ENCODE measurements at regions not wholly inside any gene's neighbourhood (a gene's known extent, or its start where the extent isn't known, plus 50 kb on each side); places are given as distances from the start of the nearest gene placed in this dataset.
"Not testable (repeated sequence)": the region's sequence is repeated elsewhere in the genome, so short reads cannot be mapped to it uniquely, and the experiment has no call there.

DNA sequence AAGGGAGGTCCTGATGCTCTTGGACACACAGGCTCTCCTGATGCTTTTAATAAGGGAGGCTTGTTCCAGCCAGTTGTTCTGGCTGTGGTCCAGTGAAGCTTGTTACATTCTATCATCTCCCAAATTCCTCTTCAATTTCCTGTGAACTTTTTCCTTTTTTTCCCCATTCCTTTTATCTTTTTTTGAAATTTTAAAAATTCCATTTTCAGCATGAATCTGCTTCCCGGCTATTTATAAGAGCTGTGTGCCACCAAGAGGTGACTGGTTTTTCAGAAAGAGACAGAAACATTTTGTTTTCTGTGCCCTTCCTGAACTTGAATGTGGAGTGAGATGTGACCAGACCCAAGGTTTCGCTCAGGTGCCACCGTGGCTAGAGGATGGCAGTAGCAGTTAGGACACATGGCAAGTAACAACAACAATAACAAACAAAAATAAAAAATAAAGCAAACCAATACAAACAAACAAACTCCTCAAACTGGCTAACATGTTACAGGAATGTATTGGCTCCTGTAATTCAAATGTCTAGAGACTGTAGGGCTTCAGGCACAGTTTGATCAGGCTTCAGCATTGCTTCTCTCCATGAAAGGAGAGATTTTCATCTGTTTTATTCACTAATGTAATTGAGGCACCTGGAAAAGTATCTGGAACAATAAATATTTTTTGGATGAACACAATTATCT lies 121.1 kb downstream of the BOD1 start:
- DNase-seq (ENCODE audit: low spot score): no peak

DNA sequence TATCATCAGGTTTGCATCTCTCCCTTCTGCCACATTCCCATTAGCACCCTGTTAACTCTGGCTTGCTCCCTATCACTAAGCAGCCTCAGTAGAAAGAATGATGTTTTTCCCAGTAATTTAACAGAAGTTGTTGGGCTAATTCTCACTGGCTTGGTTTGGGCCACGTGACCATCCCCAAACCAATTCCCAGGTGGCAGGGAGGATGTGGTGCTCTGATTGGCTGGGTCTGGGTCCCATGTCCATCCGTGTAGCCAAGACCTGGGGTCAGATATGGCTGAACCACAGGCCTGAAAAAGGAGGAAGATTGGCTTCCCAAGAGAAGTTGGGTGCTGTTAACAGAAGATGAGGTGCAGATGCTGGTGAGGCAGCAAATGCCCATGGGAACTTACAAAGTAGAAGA lies 122.0 kb downstream of the BOD1 start:
- no peak for DNase-seq (ENCODE audit: low spot score)

DNA sequence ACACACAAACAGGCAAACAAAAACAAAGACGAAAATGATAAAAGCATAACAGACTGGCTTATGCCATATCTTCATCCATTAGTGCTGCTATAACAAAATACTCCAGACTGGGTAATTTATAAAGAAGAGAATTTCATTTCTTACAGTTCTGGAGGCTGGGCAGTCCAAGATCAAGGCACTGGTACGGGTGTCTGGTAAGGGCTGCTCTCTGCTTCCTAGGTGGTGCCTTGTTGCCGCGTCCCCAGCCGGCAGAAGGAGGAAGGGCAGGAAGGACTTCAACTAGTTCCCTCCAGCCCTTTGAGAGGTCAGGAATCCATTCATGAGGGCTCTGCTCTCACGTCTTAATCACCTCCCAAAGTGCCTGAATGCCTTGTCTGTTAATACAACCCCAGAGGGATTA lies 122.6 kb downstream of the BOD1 start:
- DNase-seq (ENCODE audit: low spot score): no peak

DNA sequence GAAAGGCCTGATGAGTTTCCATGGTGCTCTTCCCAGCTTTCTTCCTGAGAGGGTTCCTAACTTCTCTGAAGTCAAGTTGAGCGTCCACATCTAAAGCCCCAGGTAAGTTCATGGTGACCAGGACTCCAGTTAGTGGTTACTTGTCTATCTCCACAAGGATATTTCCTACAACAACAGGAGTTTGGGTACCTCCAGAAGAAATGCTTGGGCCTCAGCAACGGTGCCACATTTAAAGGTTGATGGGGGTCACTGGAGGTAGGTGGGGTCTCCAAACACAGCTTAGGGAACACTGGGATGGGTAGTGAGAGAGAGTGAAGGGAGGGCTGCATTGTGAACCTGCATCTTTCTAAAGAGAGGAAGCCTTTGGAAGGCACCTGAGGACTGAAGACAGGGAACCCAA lies 123.4 kb downstream of the BOD1 start:
- DNase-seq (ENCODE audit: low spot score): no peak

DNA sequence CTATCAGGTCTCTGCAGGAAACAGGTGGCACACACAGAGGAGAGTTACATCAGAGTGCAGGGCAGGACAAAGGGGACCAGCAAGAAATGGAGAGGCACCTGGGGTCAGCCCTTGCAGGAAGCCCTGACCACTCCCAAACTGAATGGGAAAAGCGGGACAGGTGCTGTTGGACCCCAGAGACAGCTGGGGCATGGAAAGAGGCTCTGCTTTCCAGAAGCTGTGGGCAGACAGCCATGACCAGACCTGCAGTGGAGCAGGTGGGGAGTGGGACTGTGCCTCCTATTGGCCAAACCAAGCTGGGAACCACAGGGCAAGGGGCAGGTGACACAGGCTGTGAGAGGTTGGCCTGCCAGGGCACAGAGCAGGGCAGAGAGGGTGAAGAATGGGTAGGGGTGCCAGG lies 125.8 kb downstream of the BOD1 start:
- DNase-seq (ENCODE audit: low spot score): no peak

DNA sequence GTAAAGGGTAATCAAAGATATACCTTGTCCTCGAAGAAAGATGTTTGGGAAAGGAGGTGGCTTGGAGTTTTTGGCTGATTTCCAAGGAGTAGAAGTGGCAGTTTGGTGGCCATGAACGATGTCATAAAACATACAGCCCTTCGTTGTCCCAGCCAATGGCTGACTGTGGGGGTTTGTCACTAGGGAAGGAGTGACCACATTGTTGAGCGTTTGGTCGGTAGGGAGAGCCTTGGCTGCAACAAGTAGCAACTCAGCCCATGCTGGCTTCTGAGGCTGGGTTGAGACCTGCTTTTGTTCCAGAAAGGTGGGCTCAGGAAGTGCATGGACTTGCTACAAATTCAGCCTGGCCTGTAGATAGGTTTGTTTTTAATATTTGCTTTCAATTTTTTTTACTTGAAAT lies 128.3 kb downstream of the BOD1 start:
- no peak for DNase-seq (ENCODE audit: low spot score)

DNA sequence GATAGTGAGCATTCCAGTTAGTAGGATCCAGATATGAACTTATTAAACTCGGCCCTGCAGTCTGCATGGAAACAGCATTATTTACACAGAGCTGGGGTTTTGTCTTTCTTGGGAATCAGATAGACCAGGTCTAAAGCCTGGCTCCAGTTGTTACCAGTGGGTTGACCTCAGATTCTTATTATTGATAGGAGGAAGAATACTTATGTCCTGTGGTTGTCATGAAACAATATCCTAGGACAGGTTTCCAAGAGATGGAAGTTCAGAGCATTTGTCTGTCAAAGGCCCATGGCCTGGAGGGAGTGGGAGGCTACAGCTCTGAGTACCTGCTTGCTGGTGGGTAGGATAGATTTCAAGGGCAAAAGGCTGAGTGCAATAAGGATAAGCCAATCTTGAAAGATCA lies 129.2 kb downstream of the BOD1 start:
- no peak for DNase-seq (ENCODE audit: low spot score)

DNA sequence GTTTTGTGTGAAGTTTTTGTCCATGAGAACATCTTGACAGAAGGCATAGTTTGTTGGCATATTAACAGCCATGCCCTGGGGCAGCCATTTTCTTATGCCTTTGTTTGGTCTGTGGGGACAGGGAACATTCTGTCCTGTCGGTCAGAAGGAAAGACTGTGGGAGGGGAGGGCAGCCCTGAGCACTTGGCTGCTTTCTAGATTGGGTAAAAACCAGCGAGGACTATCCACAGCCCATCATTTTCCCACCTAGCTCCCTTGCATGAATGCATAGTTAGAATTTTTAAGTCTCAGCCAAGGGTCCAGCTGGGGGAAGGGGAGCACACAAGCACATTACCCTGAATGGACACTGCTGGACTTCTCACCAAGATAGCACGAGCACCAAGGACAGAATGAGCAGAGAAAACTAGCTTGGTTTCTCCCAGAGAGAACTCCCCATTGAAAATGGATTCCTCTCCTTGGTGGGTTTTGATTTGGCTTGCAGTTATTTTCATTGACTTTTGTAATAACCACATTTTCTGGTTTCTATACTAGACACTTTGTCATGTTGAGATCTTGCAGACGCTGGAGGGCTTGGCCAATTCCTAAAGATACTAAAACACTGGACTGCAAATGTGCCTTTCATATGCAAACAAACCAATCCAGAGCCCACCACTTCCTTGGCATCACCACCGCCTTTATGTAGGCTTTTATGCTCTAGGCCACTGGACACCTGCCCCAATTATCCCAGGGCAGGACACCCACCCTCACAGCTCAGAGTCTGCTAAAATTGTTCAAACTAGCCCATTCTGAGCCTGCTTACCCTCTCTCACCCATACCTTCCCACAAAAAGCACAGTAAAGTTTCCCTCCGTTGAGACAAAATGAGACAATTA lies 129.9 kb downstream of the BOD1 start:
- DNase-seq (ENCODE audit: low spot score): no peak

DNA sequence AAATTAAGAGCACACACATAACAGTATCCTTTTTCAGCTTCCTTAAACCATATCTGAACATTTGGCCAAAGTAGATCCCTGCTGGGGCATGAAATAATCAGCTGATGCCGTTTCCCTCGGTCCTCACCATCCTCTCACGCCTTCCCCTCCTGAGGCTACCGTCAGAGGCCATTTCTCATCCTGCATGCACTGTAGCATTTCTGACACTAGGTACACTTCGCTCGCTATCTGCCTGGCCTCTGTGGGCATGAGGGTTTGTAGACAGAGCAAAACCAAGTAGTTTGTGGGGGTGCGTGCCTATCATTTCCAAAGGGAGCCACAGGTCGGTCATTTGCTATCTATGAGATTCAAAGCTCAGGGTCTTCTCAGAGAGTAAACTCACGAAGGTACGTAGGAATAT lies 131.9 kb downstream of the BOD1 start:
- DNase-seq (ENCODE audit: low spot score): no peak

DNA sequence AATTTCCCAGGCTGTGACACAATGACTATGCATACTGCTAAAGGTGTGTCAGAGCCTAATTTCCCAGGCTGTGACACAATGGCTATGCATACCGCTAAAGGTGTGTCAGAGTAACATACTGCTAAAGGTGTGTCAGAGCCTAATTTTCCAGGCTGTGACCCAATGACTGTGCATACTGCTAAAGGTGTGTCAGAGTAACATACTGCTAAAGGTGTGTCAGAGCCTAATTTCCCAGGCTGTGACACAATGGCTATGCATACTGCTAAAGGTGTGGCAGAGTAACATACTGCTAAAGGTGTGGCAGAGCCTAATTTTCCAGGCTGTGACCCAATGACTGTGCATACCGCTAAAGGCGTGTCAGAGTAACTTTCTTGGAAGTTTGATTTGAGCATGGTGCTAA lies 132.9 kb downstream of the BOD1 start:
- DNase-seq (ENCODE audit: low spot score): not testable (repeated sequence)

DNA sequence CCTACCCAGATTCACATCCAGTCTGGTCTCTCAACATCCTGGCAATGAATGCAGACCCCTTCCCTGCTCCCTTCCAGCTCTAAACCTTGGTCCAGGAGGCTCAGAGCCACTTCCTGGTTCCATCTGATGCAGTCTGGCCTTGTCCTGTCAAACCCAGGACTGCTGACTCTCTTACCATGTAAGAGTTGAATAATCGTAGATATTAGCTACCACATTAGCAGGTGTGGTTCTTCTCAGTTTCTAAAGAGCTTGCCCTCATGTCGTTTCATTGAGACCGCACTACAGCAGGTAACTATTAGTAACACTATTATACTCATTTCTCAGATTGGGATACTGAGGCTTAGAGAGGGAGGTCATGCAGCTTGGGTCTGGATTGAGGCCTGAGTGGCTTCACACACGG lies 133.3 kb downstream of the BOD1 start:
- no peak for DNase-seq (ENCODE audit: low spot score)

DNA sequence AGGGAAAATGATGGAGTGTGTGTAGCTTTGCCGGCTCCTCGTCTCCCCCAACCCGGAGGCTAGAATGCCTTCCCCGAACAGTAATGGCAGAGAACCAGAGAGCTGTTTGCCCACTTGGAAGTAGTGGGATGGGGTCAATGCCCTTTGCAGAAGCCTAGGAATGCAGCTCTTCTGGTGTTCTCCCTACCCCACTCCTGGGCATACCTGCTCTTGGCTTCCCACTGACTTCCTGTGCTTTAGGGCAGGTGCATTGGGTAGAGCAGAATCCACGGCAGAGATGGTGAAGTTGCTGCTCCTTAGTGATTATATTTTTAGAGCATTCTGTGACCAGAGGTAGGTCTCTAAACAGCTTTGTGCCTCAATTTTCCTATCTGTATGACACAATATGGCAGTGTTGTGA lies 134.6 kb downstream of the BOD1 start:
- DNase-seq (ENCODE audit: low spot score): no peak

DNA sequence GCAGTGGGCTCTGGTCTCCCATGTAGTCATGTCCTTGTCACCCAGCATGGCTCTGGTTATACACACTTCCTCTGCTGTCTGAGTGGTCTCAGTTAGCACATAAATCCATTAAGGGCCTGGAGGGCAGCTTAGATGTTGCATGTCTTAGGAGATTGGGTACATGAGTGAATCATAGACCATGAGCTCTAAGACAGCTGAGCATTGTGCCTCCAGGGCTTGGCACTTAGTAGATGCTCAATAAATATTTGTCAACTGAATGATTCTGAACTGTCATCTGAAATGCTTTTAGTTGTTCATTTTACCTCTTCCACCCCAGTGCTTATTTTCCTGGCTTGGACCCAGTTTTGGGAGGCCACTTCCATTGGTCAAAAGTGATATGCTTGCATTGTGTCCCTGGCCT lies 135.6 kb downstream of the BOD1 start:
- no peak for DNase-seq (ENCODE audit: low spot score)

DNA sequence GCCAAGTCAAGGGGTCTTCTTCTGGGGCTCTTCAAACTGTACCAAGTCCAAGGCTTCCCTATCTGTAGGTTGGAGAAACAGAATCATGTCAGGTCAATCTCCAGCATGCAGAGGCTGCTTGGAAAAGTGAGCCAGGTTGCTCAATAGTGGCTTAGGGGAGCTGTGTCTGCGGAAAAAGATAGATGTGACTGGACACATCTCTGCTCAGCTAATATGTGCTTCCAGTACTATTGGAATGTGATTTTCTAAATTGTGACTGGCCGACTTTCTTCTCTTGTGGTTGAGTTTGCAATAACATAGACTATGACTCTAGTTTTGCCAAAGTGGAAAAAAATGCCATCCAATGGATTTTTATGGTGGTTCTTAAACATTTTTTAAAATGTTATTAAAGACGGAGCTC lies 136.7 kb downstream of the BOD1 start:
- no peak for DNase-seq (ENCODE audit: low spot score)

DNA sequence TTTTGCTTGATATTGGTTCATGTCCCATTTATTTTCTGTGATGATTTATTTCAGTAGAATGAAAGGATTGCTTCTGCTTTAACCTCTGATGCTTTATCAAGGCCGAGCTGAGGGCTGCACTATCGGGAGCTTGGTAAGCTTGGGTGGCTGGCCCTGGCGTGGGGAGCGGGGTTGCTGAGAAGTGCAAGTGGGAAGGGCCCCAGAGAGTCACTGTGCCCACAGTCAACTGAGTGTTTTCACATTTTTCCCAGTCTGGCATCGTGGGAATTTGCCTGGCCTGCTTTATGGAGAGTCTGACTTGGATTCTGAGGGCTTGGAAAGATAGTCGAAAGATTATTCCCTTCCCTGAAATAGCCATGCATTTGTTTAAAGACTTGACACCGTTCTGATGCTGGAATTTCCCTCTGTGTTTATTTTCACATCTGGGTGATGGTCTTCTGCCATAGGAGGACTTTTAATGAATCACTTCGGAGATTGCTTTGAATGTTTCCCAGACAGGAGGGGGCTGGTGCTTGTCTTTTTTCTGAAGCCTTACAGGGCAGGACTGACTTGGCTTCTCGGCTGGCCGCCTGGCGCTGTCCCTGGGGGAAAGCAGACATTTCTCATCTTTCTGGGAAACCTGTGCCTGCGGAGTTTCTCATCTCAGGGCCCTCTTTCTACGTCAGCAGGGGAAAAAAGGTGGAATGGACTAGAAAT lies 139.0 kb downstream of the BOD1 start:
- DNase-seq (ENCODE audit: low spot score): no peak

DNA sequence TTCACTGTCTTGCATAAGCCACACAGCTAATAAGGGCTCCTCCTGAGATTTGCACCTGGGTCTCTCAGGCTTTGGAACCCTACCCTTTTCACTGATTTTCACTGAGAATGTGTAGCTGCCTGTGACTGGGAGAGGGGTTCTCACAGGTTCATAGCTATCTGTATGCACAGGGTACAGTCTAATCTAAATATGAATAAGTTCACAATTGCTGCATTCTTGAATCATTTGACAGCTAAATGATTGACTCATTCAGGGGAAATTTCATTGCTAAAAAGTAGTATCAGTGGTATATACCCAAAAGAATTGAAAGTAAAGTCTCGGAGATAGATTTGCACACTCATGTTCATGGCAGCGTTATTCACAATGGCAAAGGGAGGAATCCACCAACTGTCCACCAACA lies 140.7 kb downstream of the BOD1 start:
- no peak for DNase-seq (ENCODE audit: low spot score)

DNA sequence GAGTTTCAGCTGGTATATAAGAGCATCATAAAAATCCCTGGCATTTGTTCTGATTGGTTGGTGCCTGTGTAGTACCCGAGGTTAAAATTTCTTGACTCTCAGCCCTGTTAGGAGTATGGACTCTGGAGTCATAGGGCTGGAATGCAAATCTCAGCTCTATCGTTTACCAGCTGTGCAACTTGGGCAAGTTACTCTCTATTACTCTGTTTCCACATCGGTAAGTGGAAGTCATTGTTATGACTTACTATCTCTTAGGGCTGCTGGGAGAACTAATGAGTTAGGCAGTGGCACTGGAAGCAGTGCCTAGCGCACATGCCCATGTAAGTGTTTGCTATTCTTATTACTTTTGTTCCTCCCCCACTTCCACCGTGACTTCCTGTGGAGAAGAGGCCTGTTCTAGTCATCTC lies 141.6 kb downstream of the BOD1 start:
- no peak for DNase-seq (ENCODE audit: low spot score)

DNA sequence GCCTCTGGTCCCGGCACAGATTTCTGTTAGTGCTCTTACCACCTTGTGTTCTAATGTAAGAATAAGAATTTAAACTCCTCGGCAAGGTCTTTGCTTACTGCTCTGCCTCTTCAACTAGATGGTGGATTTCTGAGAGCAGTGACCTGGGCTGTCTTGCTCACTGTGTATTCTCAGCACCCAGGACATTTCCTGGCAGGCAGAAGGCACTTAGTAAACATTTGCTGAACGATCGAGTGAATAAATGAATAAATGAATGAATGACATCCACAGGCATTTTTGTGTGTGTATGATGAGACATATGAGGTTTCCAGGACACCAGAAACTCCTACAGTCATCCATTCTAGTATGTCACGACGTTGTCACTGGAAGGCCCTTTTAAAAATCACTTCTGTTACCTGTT lies 143.2 kb downstream of the BOD1 start:
- no peak for DNase-seq (ENCODE audit: low spot score)

DNA sequence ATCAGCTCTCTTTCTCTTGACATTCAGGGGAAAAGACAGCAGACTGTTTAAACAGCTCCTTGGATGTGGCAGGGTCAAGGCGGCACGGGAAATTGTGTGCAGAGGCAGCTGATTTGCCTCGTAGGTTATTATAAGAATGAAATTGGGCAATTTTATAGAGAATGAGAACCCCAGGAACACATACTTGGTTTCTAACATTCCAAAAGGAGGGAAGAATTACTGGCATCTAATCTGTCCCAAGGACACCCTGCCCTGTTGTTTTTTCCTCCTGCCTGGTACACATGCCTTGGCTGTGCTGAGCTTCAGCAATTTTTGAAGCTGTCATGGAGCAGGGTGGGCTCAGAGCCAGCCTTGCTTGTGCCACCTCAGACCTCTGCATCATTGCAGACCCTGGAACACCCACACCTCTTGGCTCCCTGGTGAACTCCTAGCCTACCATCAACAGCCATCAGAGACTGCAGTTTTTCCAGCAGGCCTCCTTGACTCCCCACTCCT lies 143.6 kb downstream of the BOD1 start:
- no peak for DNase-seq (ENCODE audit: low spot score)

DNA sequence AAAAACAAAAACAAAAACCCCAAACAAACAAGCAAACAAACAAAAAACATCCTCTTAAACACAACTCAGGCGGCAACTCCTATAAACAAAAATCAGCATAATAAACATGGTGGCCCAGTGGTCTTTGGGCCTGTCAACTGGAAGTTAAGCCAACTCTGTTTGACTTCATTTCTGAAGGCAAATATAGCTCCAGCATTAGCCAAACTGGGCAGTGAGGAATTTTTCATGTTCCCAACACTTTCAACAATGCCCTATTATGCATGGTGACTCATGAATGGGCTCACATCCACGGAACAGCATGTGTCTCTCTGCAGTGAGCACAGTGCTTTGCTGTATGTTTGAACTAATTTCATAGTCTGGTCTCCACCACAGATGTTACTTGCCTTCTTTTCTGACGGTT lies 143.9 kb upstream of the STC2 start:
- peak; percentile 49 for DNase-seq (ENCODE audit: low spot score)

DNA sequence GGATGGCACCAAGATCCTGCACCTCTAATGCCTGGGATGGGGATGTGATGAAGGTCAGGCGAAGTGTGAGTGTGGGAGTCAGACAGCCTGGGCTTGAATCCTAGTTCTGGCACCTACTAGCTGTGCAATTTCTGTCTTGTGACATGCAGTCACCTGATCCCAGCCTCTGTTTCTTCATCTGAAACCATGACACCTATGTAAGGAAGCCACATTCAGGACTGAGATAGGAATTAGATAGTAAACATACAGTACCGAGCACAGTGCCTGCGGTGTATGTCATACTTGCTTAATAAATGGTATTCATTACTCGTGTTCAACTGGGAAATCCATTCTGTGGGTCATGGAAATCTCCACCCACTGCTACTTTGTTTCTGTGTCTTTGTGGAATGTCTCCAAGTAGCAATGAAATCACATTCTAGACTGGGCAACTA lies 140.6 kb upstream of the STC2 start:
- no peak for DNase-seq (ENCODE audit: low spot score)

DNA sequence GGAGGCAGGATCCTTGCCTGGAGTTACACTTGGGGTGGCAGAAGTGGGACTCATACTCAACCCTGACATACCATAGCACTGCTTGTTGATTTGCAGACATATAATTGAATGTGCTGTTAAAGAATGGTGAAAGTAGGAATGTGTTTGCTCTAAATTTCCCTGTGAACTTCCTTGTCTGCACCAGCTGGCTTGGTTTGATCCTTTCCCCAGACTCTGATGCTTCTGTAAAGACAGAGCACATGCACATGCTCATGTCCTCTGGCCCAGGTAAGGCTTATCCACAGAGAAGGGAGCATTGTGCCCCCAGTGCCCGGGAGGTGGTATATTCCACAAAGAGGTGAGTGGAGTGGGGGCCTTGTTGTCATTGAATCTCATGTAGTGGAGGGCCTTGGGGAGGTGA lies 138.0 kb upstream of the STC2 start:
- DNase-seq (ENCODE audit: low spot score): no peak

DNA sequence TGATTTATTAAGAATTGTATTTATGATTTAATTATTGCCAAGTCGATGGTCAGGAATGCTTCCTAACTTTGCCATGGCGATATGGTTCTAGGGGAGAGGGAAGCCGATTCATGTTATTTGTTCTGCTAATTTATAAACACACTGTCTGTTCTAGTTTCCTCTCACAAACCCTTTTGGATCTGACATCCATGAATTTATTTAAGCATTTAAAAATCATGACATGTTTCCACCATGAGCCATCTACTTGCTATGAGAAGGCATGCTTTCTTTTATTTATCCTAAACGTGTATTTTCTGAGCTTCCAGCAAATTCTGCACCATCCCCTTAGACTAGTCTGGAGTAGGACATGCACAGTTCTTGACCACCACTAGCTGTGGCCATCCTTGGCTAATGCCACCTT lies 136.6 kb upstream of the STC2 start:
- no peak for DNase-seq (ENCODE audit: low spot score)
